WI38 (cell line): ENCODE measurements at regions not wholly inside any gene's neighbourhood (a gene's known extent, or its start where the extent isn't known, plus 50 kb on each side); places are given as distances from the start of the nearest gene placed in this dataset.

Source experiments
- H3K4me3 ChIP-seq: 2 replicates; pipeline ENCODE4 v1.5.1; 2011; ENCODE audit warnings: low read depth, mild to moderate bottlenecking, control low read depth, low read length
- TF ChIP-seq, protein P1 (sequence below): IDR thresholded peaks from 2 replicates; pipeline ENCODE4 v1.5.1; 2012; ENCODE audit warnings: low read depth, mild to moderate bottlenecking, control low read depth, low read length

GRCh38 chr12:75933101-75933500 is 98.5 kb downstream of the PHLDA1 start:
- H3K4me3 ChIP-seq, result no peak overlapping the region
- TF ChIP-seq, protein P1, sequence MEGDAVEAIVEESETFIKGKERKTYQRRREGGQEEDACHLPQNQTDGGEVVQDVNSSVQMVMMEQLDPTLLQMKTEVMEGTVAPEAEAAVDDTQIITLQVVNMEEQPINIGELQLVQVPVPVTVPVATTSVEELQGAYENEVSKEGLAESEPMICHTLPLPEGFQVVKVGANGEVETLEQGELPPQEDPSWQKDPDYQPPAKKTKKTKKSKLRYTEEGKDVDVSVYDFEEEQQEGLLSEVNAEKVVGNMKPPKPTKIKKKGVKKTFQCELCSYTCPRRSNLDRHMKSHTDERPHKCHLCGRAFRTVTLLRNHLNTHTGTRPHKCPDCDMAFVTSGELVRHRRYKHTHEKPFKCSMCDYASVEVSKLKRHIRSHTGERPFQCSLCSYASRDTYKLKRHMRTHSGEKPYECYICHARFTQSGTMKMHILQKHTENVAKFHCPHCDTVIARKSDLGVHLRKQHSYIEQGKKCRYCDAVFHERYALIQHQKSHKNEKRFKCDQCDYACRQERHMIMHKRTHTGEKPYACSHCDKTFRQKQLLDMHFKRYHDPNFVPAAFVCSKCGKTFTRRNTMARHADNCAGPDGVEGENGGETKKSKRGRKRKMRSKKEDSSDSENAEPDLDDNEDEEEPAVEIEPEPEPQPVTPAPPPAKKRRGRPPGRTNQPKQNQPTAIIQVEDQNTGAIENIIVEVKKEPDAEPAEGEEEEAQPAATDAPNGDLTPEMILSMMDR, result no peak

GRCh38 chr12:75932241-75932640 is 99.3 kb downstream of the PHLDA1 start:
- no peak overlapping the region for H3K4me3 ChIP-seq
- TF ChIP-seq, protein P1, result no peak

DNA sequence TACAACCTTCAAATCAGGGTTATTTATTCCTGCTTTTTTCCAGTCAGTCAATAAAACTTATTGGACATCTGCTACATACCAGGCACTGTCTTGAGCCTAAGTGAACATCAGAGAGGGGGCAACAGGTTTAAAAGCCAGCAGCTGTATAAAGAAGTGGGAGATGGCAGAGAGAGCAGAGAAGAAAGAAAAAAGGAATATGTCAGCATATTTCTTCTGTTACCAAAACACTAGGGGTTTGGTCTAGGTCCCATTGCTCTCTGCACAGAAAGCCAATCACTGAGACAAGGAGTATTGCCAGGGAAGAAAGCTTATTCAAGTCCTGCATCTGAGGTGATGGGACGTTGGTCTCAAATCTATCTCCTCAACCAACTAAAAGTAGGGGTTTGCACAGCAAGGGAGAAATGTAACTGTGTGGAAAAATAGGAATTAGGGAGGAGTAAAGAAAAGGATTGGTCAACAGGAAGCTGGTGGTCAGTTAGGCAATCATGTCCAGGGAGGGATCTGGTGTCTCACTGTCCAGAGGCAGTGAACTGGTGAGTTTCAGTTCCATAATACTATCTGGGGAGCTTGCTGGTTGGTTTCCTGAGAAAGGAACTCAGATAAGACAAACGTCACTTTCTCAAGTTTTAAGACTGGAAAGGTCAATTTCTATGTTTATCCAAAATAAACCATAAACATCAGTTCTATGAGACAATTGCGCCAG is 107.5 kb downstream of the PHLDA1 start:
- TF ChIP-seq, protein P1, result no peak
- no peak overlapping the region for H3K4me3 ChIP-seq

DNA sequence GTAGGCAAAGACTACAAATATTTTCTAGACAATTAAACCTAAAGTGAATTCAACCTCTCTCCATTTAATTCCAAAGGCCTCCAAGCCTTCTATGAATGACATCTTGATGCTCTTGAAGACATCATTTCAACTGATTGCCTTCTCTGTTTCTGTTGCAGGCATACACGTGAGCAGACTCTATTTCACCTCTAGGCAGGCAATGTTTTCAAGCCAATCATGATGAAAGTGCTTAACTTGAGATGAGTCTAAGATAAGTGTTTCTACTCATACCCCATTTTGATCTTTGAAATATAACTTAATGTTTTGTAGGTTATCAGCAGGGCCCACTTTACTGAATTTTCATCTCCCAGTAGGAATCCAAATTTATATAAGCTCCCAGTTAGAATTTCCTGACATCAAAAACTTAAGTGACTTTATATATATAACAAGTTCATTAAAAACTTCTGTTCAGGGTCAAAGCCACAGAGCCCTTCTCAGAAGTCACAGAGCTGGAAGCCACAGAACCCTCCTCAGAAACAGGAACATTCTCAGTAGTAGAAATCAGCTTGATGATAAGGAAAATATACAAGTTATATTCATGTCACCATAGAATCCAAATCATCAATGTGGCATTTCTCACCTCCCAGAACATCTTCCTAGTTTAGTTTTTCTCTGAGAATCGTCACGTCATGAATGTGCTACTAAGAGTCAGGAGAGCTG is 108.5 kb downstream of the PHLDA1 start:
- H3K4me3 ChIP-seq, result no peak overlapping the region
- TF ChIP-seq, protein P1, result no peak

GRCh38 chr12:75921622-75922289 is 109.8 kb downstream of the PHLDA1 start:
- TF ChIP-seq, protein P1, result no peak
- no peak overlapping the region for H3K4me3 ChIP-seq

DNA sequence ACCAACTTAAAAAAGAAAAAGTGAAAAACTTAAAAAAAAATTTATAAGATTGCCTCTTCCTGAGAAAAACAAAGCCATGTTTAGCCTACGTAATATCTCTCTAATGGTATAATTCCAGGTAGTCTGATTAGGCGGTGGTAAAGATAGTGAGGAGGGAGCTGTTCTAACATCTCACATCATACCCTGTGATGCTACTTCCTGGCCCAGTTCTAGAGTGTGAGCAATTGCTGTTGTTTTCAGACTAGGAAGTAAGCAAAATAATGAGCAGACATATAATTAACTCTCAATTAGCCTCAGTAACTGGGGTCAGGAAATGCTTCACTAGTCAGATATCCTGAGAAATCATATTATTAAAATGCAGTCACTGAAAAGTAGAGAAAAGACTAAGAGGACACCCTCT is 113.9 kb downstream of the PHLDA1 start:
- no peak overlapping the region for H3K4me3 ChIP-seq
- TF ChIP-seq, protein P1, result no peak

DNA sequence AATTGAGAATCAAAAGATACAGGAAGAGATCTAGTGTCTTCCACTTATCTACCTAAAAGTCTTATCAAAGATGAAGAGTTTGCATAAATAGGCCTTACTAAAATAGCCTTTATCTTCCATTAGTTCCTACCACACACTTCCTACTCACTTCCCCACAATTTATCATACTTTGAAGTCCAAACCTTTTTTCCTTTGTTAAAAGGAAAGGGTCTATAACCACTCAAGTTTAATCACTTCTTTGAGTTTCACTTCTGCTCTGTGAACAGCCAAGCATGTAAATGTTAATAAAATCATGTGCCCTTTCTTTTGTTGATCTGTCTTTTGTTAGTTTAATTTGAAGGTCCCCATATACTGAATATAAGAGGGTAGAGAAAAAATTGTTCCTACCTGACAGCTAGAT is 114.5 kb downstream of the PHLDA1 start:
- TF ChIP-seq, protein P1, result no peak
- no peak overlapping the region for H3K4me3 ChIP-seq
